ENCODE measurements at regions not wholly inside any gene's neighbourhood (a gene's known extent, or its start where the extent isn't known, plus 50 kb on each side); places are given as distances from the start of the nearest gene placed in this dataset.
A peak's percentile ranks its signal among the peaks of the same experiment; 100 is the strongest.

DNA sequence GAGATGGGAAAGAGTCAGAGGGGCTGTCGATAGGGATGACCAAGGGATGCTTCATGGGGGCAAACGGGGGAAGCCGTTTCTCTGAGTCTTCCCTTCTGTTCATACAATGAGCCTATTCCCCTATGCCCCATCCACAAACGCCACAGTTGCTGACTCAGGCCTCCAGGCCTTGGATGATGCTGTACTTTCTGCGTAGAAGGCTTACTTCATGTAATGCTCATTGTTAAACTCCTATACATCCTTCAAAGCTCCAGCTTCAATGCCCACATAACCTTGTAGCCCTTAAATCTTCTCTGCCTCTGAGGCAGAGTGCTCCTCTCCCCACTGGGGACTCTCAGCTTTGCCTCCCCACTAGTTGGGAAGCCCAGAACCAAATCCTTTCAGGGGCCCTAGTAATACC, 120.3 kb downstream of the PTPRS start:
- no peak overlapping the region for H3K27ac ChIP-seq (ENCODE audit: extremely low read length, insufficient read depth, low read length)
- H3K4me3 ChIP-seq (replicated peaks in 1 of 3; ENCODE audit: insufficient read depth in 1 of 3, low read depth in 2 of 3, low read length in 3 of 3) = no peak overlapping the region
- no peak for FAIRE-seq
- no peak overlapping the region for H3K4me2 ChIP-seq (ENCODE audit: low read depth, low read length)
- H3K4me1 ChIP-seq (ENCODE audit: insufficient read depth, low read length) = no peaks in the 10 kb centered on the region
- POLR2A ChIA-PET = no interaction called here
- DNase-seq (ENCODE audit: low spot score) = no peak
- no peaks in the 10 kb centered on the region for H3K79me2 ChIP-seq (ENCODE audit: insufficient read depth, low read length)
- TF ChIP-seq ZNF263 (CRISPR knock-in tag; IDR thresholded peaks at IDR 0.05) = no peak
- TF ChIP-seq MAFK (conservative IDR thresholded peaks at IDR 0.05 in 1 of 2, IDR thresholded peaks at IDR 0.05 in 1 of 2; ENCODE audit: low read length in 2 of 2) = peak in 1 of 2 experiments; percentile 29; a peak in 2 of 4 replicates
- no peaks in the 10 kb centered on the region for H4K20me1 ChIP-seq (ENCODE audit: insufficient read depth, low read length)
- WGBS (ENCODE audit: low lambda C conversion rate) = 82% methylated on average over 5 of the region's 5 CpGs
- H3K9me3 ChIP-seq (ENCODE audit: low read length) = no peaks in the 10 kb centered on the region
- CTCF ChIA-PET (ENCODE audit: low intra/inter-chr PET ratio, low total read pairs) = no interaction called here
- H2AFZ ChIP-seq (ENCODE audit: low read length) = no peak overlapping the region
- no TSS peak for BruUV-seq (replicated peaks)
- in situ Hi-C loops (cut with HindIII; ENCODE audit: extremely low pct_ligation_motif_present, low pct_unique_long_range_greater_than_20kb) = no loop called here
- peaks cover 8 to 42% of the 10 kb centered on the region in 2 experiments for H3K36me3 ChIP-seq (replicated peaks in 1 of 2; ENCODE audit: control insufficient read depth in 1 of 2, insufficient read depth in 2 of 2, low read length in 2 of 2)
- no peak for ATAC-seq
- H3K9ac ChIP-seq (ENCODE audit: insufficient read depth, low read depth, low read length) = no peak overlapping the region
- intact Hi-C loops (cut with micrococcal nuclease; ENCODE audit: unreplicated experiment) = no loop called here
- no peaks in the 10 kb centered on the region for H3K27me3 ChIP-seq (ENCODE audit: control insufficient read depth in 1 of 2, insufficient read depth in 2 of 2, low read length in 2 of 2)

DNA sequence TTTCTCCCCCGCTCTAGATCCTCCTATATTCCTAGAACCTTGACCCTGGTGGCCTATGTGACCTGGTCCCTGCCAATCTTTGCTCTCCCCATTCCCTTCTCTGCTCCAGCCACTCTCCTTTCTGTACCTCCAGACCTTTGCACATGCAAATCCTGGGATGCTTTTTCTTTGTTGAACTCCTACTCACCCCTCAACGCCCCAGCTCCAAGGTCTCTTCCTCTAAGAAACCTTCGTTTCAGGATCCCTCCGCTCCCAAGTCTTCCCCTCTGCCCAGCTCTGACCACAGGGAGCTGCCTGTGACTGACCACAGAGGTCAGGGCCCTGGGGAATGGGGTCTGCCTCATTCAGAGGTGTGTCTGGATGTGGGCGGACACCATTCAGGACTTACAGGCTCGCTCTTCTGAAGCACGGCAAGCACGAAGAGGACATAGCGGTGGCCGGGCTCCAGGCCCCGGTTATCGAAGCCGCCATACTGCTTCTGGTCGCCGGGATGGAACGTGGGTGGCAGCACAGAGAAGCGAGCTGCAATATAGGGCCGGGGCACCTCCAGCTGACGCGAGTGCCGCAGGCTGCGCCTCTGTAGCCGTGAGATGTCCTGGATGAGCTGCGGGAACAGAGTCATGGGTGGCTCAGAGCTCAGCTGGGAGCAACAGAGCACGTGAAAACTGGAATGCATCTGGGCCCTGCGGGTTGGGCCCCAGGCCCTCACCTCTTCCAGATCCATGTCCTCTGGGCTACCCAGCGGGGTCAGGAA, 120.9 kb downstream of the PTPRS start:
- DNase-seq (ENCODE audit: low spot score) (no peak), FAIRE-seq (no peak), ATAC-seq (no peak)
- Histone ChIP-seq H3K27ac (ENCODE audit: extremely low read length, insufficient read depth, low read length) (no peak overlapping the region), H2AFZ (ENCODE audit: low read length) (no peak overlapping the region), H3K4me3 (replicated peaks in 1 of 3; ENCODE audit: insufficient read depth in 1 of 3, low read depth in 2 of 3, low read length in 3 of 3) (no peak overlapping the region), H3K36me3 (replicated peaks in 1 of 2; ENCODE audit: control insufficient read depth in 1 of 2, insufficient read depth in 2 of 2, low read length in 2 of 2) (peaks cover 8 to 49% of the 10 kb centered on the region in 2 experiments), H4K20me1 (ENCODE audit: insufficient read depth, low read length) (no peaks in the 10 kb centered on the region), H3K9me3 (ENCODE audit: low read length) (no peaks in the 10 kb centered on the region), H3K79me2 (ENCODE audit: insufficient read depth, low read length) (no peaks in the 10 kb centered on the region), H3K9ac (ENCODE audit: insufficient read depth, low read depth, low read length) (no peak overlapping the region), H3K27me3 (ENCODE audit: control insufficient read depth in 1 of 2, insufficient read depth in 2 of 2, low read length in 2 of 2) (no peaks in the 10 kb centered on the region), H3K4me2 (ENCODE audit: low read depth, low read length) (no peak overlapping the region), H3K4me1 (ENCODE audit: insufficient read depth, low read length) (no peaks in the 10 kb centered on the region)
- 100% methylated on average over 16 of the region's 27 CpGs for WGBS (ENCODE audit: low lambda C conversion rate)
- ChIA-PET POLR2A (no interaction called here), CTCF (ENCODE audit: low intra/inter-chr PET ratio, low total read pairs) (no interaction called here)
- BruUV-seq (replicated peaks) = no TSS peak
- intact Hi-C loops (cut with micrococcal nuclease; ENCODE audit: unreplicated experiment) (no loop called here), in situ Hi-C loops (cut with HindIII; ENCODE audit: extremely low pct_ligation_motif_present, low pct_unique_long_range_greater_than_20kb) (no loop called here)
- TF ChIP-seq THAP11 (CRISPR knock-in tag; IDR thresholded peaks at IDR 0.05) = no peak
- no peak for TF ChIP-seq WIZ (CRISPR knock-in tag; IDR thresholded peaks at IDR 0.05)
- no peak for TF ChIP-seq ZNF234 (CRISPR knock-in tag; conservative IDR thresholded peaks at IDR 0.05)
- no peak for TF ChIP-seq DZIP1 (CRISPR knock-in tag; IDR thresholded peaks at IDR 0.05)
- no peak for TF ChIP-seq GPN1 (CRISPR knock-in tag; IDR thresholded peaks at IDR 0.05; ENCODE audit: borderline replicate concordance)
- no peak for TF ChIP-seq ZSCAN12 (CRISPR knock-in tag; IDR thresholded peaks at IDR 0.05)
- no peak for TF ChIP-seq RFX1 (IDR thresholded peaks at IDR 0.05)
- no peak for TF ChIP-seq CHCHD3 (CRISPR knock-in tag; IDR thresholded peaks at IDR 0.05)
- TF ChIP-seq CHD2 (IDR thresholded peaks at IDR 0.05; ENCODE audit: low read depth, low read length) = no peak
- TF ChIP-seq TMF1 (CRISPR knock-in tag; IDR thresholded peaks at IDR 0.05; ENCODE audit: low read depth) = no peak
- no peak for TF ChIP-seq ZNF800 (CRISPR knock-in tag; IDR thresholded peaks at IDR 0.05)
- TF ChIP-seq ZSCAN22 (CRISPR knock-in tag; IDR thresholded peaks at IDR 0.05) = no peak
- no peak for TF ChIP-seq KDM5B (CRISPR knock-in tag; IDR thresholded peaks at IDR 0.05; ENCODE audit: borderline replicate concordance)
- TF ChIP-seq AKAP8 (CRISPR knock-in tag; IDR thresholded peaks at IDR 0.05) = no peak

Data from HepG2 (cell line).